Esophagus squamous epithelium (tissue), 5 donors: ENCODE measurements at regions not wholly inside any gene's neighbourhood (a gene's known extent, or its start where the extent isn't known, plus 50 kb on each side); places are given as distances from the start of the nearest gene placed in this dataset.

Source experiments
- DNase-seq: peaks from one replicate; lab custom pipeline; 2025; lab: John Stamatoyannopoulos, UW
- H3K27ac ChIP-seq, 4 donors: fragments of 200-600 bp; sonication (generic); one replicate each; pipeline ENCODE4 v1.5.1; 2016 to 2019; ENCODE audit warnings: mild to moderate bottlenecking in 1 of 4
- H3K27me3 ChIP-seq, 4 donors: fragments of 200-600 bp; sonication (generic); 1 replicate in 3 of 4; 2 replicates in 1 of 4; pipeline versions ENCODE4 v1.5.1 to v1.6.0; 2017 to 2021; ENCODE audit warnings: antibody characterized with exemption in 1 of 4
- H3K36me3 ChIP-seq, 3 donors: fragments of 200-600 bp; sonication (generic); one replicate each; pipeline ENCODE4 v1.5.1; 2016 to 2019
- H3K4me1 ChIP-seq, 3 donors: fragments of 200-600 bp; sonication (generic); one replicate each; pipeline ENCODE4 v1.5.1; 2017 to 2019
- H3K4me3 ChIP-seq, 4 donors: fragments of 200-600 bp; sonication (generic); 1 replicate in 3 of 4; 2 replicates in 1 of 4; pipeline ENCODE4 v1.5.1; 2016 to 2019; ENCODE audit warnings: mild to moderate bottlenecking in 2 of 4, moderate library complexity in 1 of 4
- H3K9me3 ChIP-seq, 3 donors: fragments of 200-600 bp; sonication (generic); one replicate each; pipeline ENCODE4 v1.5.1; 2016 to 2019
- CTCF ChIP-seq, 6 experiments: fragments of 450-650 bp in 4 of 6; fragments of 200-600 bp in 2 of 6; sonication (generic) in 2 of 6; IDR thresholded peaks; one replicate each; pipeline ENCODE4 v1.5.1; 2016 to 2019; ENCODE audit warnings: antibody characterized with exemption in 6 of 6, mild to moderate bottlenecking in 4 of 6, moderate library complexity in 4 of 6
- POLR2A ChIP-seq, 4 donors: fragments of 450-650 bp; IDR thresholded peaks; one replicate each; pipeline ENCODE4 v1.6.1; 2017; ENCODE audit warnings: antibody characterized with exemption in 4 of 4, mild to moderate bottlenecking in 4 of 4, moderate library complexity in 3 of 4
- WGBS, 2 donors: methylation state at CpG; one replicate each; pipeline ENCODE4 v1.1.5; 2018; 5-methylcytosine and 5-hydroxymethylcytosine counted together
- intact Hi-C: fragments of 100-400 bp; cut with DNase I; formaldehyde crosslinking; loops from one replicate; pipeline ENCODE4 v1.15.0; 2022
- donor health status: DM: yes; HTN: yes; CAD: no.

- WGBS, 2 donors = 30 to 32% methylated on average over 2 of the region's 2 CpGs
- intact Hi-C loops = no loop called here
- H3K27me3 ChIP-seq = no peaks in the 10 kb centered on the region
- DNase-seq = no peak
- no peak overlapping the region for H3K4me3 ChIP-seq
- H3K27ac ChIP-seq = no peak overlapping the region
- no peaks in the 10 kb centered on the region for H3K4me1 ChIP-seq
- H3K36me3 ChIP-seq = no peaks in the 10 kb centered on the region
- no peaks in the 10 kb centered on the region for H3K9me3 ChIP-seq
- TF ChIP-seq CTCF (IDR thresholded peaks at IDR 0.05) (no peak), POLR2A (IDR thresholded peaks at IDR 0.05) (no peak)
These were observed 144.6 kb downstream of the SUDS3 start for GRCh38 chr12:118521036-118521370.

- WGBS, 2 donors = 82% methylated on average over 4 of the region's 4 CpGs
- no peak for TF ChIP-seq POLR2A (IDR thresholded peaks at IDR 0.05)
- TF ChIP-seq CTCF (IDR thresholded peaks at IDR 0.05) = no peak
- no peak for DNase-seq
These were observed 148.1 kb downstream of the SUDS3 start for GRCh38 chr12:118524446-118524845.

GRCh38 chr12:118525216-118525615 lies 148.9 kb downstream of the SUDS3 start:
- H3K36me3 ChIP-seq = no peaks in the 10 kb centered on the region
- H3K9me3 ChIP-seq = no peaks in the 10 kb centered on the region
- DNase-seq = no peak
- H3K4me3 ChIP-seq = no peak overlapping the region
- intact Hi-C loops = no loop called here
- no peaks in the 10 kb centered on the region for H3K27me3 ChIP-seq
- H3K4me1 ChIP-seq = no peaks in the 10 kb centered on the region
- H3K27ac ChIP-seq = no peak overlapping the region
- no peak for TF ChIP-seq POLR2A (IDR thresholded peaks at IDR 0.05)
- no peak for TF ChIP-seq CTCF (IDR thresholded peaks at IDR 0.05)
- WGBS, 2 donors = 32 to 47% methylated on average over 2 of the region's 2 CpGs

More at GRCh38 chr12:118524446-118524845, 148.1 kb downstream of the SUDS3 start:
- Histone ChIP-seq H3K27ac (no peak overlapping the region), H3K4me3 (no peak overlapping the region), H3K27me3 (no peaks in the 10 kb centered on the region), H3K9me3 (no peaks in the 10 kb centered on the region), H3K4me1 (no peaks in the 10 kb centered on the region), H3K36me3 (no peaks in the 10 kb centered on the region)
- intact Hi-C loops = no loop called here

GRCh38 chr12:118526255-118527095 lies 150.1 kb downstream of the SUDS3 start:
- DNase-seq = no peak
- Histone ChIP-seq H3K4me1 (no peaks in the 10 kb centered on the region), H3K27me3 (no peaks in the 10 kb centered on the region), H3K36me3 (no peaks in the 10 kb centered on the region), H3K4me3 (no peak overlapping the region), H3K9me3 (no peaks in the 10 kb centered on the region), H3K27ac (no peak overlapping the region)
- TF ChIP-seq POLR2A (IDR thresholded peaks at IDR 0.05) (no peak), CTCF (IDR thresholded peaks at IDR 0.05) (no peak)
- intact Hi-C loops = no loop called here
- 64 to 66% methylated on average over 6 of the region's 6 CpGs for WGBS, 2 donors

GRCh38 chr12:118527310-118527709 lies 151.0 kb downstream of the SUDS3 start:
- H3K9me3 ChIP-seq = no peaks in the 10 kb centered on the region
- 90 to 96% methylated on average over 4 of the region's 4 CpGs for WGBS, 2 donors
- DNase-seq = no peak
- H3K36me3 ChIP-seq = no peaks in the 10 kb centered on the region
- intact Hi-C loops = no loop called here
- no peak for TF ChIP-seq CTCF (IDR thresholded peaks at IDR 0.05)
- no peak for TF ChIP-seq POLR2A (IDR thresholded peaks at IDR 0.05)
- H3K4me3 ChIP-seq = no peak overlapping the region
- H3K4me1 ChIP-seq = no peaks in the 10 kb centered on the region
- H3K27me3 ChIP-seq = no peaks in the 10 kb centered on the region
- H3K27ac ChIP-seq = no peak overlapping the region
